ENCODE measurements at regions not wholly inside any gene's neighbourhood (a gene's known extent, or its start where the extent isn't known, plus 50 kb on each side); places are given as distances from the start of the nearest gene placed in this dataset.

- TF ChIP-seq POLR2AphosphoS5 (IDR thresholded peaks at IDR 0.05) (no peak), CTCF (IDR thresholded peaks at IDR 0.05; ENCODE audit: poor library complexity, severe bottlenecking) (no peak), RAD21 (conservative IDR thresholded peaks at IDR 0.05) (no peak), TAF1 (IDR thresholded peaks at IDR 0.05; ENCODE audit: low read depth) (no peak), EZH2 (IDR thresholded peaks at IDR 0.05; ENCODE audit: borderline replicate concordance, insufficient read depth, low read length, poor library complexity, severe bottlenecking) (no peak), MXI1 (conservative IDR thresholded peaks at IDR 0.05; ENCODE audit: poor library complexity, severe bottlenecking) (no peak), SMC3 (conservative IDR thresholded peaks at IDR 0.05; ENCODE audit: poor library complexity) (no peak), REST (IDR thresholded peaks at IDR 0.05; ENCODE audit: borderline replicate concordance) (no peak), EP300 (conservative IDR thresholded peaks at IDR 0.05; ENCODE audit: poor library complexity, severe bottlenecking) (no peak)
Observed at GRCh38 chr4:123649250-123649644, 252.7 kb downstream of the SPRY1 start.

Measured in neural cell (in vitro differentiated cells).